Stimulated activated CD4-positive, alpha-beta T cell treated with anti-CD3 and anti-CD28 coated beads, Interleukin-1b, Interleukin-23, amount 100 ng/mL, for 4 hours (primary cell): ENCODE measurements at regions not wholly inside any gene's neighbourhood (a gene's known extent, or its start where the extent isn't known, plus 50 kb on each side); places are given as distances from the start of the nearest gene placed in this dataset.

Experiments
- DNase-seq, 2 donors: peaks; one replicate each; pipeline ENCODE4 v3.0.0-alpha.2; 2020; ENCODE audit warnings: low read depth in 2 of 2

- DNase-seq, result no peak
These were observed 299.7 kb upstream of the RGS6 start for GRCh38 chr14:71632440-71632946.

- DNase-seq, result no peak
These were observed 296.2 kb upstream of the RGS6 start for GRCh38 chr14:71636076-71636475.

GRCh38 chr14:71636820-71637471, 295.3 kb upstream of the RGS6 start:
- DNase-seq, result no peak

DNA sequence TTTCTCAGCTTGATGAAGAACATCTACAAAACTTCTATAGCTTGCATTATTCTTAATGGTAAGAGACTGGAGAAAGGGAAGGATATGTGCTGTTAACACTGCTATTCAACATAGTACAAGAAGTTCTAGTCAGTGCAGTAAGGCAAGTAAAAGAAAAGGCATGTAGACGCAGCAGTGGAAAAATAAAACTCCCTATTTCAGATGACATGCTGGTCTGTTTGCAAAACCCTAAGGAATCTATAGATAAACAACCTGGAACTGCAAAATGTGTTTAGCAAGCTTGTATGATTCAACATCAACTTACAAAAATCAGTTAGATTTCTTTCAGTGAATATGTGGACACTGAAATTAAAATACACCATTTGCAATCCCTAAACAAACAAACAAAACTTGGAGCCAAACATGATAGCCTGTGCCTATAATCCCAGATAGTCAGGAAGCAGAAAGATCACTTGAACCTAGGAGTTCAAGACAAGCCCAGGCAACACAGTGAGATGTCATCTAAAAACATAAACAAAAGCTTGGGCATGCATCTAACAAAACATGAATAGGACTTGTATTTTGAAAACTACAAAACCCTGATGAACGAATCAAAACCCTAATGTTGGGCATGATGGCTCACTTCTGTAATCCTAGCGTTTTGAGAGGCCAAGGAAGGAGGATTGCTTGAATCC, 293.6 kb upstream of the RGS6 start:
- no peak for DNase-seq

- no peak for DNase-seq
These were observed 289.5 kb upstream of the RGS6 start for GRCh38 chr14:71642715-71643114.

GRCh38 chr14:71645656-71646055, 286.6 kb upstream of the RGS6 start:
- no peak for DNase-seq

- DNase-seq, result no peak
These were observed 285.7 kb upstream of the RGS6 start for GRCh38 chr14:71646518-71646917.

- no peak for DNase-seq
These were observed 285.0 kb upstream of the RGS6 start for GRCh38 chr14:71647086-71647784.

DNA sequence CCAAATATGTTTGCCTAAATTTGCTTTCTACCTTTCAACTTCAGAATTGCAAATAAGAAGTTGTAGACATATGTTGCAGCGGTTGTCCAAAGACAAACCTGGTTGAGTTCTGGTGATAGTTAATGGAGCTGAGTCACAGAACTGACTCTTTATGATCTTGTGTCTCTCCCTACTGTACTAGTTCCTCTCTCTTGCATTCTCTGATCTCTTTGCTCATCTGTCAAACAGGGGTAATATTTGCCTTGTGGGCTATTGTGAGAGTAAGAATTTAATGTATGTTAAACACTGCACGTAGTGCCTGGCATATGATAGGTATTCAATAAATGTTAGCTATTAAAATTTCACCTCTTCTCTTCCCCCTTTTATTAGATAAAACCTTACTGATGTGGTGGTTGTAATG, 283.5 kb upstream of the RGS6 start:
- DNase-seq, result no peak

DNA sequence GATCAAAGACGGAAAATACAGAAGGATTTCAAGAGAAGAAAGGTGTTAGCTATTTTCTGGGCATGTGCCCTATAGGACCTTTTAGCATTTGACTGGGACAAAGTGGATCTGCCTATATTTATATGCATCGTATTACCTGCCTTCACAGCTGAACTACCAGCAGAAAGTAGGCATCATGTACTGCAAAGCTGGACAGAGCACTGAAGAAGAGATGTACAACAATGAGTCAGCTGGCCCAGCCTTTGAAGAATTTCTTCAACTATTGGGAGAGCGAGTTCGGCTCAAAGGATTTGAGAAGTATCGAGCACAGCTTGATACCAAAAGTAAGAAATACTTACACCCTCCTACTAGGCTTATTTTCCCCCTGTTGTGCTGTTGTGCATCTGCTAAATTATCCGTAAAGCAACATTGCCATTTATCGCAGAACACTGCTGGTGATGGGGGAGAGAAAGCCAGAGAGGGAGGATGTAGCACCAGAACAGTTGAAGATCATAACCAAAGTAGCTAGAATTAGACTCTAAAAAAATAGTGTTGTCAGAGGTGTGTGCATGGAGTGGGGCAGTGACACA, 282.0 kb upstream of the RGS6 start:
- no peak for DNase-seq

- no peak for DNase-seq
These were observed 281.0 kb upstream of the RGS6 start for GRCh38 chr14:71651228-71651627.

GRCh38 chr14:71652368-71652767, 279.9 kb upstream of the RGS6 start:
- DNase-seq, result no peak

DNA sequence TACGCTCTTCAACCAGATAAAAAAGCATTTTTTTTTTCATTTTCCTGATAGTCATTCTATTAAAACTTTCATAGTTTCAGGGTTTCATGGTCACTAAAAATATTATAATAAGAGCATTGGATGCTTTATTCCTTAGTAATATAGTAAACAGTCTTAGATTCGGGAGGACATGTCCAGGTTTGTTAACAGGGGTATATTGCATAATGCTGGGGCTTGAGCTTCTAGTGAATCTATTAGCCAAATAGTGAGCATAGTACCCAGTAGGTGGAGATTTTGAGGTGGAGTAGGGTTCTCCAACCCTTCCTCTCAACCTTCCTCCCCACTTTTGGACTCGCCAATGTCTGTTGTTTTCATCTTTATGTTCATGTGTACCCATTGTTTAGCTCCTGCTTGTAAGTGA, 277.4 kb upstream of the RGS6 start:
- no peak for DNase-seq

GRCh38 chr14:71658261-71658860, 273.9 kb upstream of the RGS6 start:
- no peak for DNase-seq

DNA sequence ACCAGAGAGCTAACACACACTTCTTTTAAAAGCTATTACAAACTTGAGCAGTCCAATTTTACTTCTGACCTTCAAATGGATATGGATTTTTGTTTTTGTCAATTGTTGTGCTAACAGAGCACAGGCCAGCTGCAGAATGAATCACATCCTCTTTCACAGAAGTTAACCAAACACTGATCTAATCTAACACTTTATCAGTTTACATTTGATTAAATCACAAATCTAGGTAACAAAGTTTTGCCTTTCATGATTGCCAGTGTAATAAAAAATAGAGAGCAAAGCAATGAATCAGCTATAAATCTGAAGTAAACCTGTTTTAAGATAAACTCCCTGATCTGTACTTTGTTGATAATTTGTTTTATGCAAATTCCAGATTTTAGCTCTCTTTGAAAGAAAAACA, 273.1 kb upstream of the RGS6 start:
- no peak for DNase-seq

GRCh38 chr14:71661441-71661840, 270.8 kb upstream of the RGS6 start:
- DNase-seq, result no peak

- DNase-seq, result no peak
These were observed 269.9 kb upstream of the RGS6 start for GRCh38 chr14:71662291-71662790.

DNA sequence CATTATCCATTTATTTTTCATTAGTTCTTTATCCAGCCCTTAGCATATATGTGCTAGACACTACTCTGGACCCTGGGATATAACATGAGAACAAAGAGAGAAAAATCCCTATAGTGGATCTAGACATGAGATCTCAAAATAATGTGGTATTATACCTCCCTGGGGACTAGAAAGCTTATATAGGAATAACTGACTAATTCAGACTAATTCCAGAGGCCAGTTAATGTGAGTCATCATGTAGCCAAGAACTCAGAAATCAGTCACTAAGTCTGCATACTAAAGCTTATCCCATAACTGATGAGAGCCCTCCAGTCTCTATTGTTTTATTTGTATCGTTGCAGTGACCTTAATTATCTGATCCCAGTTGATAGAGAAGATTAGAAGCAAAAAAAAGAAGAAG, 267.1 kb upstream of the RGS6 start:
- DNase-seq, result no peak

- no peak for DNase-seq
These were observed 266.4 kb upstream of the RGS6 start for GRCh38 chr14:71665781-71666180.

- no peak for DNase-seq
These were observed 265.6 kb upstream of the RGS6 start for GRCh38 chr14:71666571-71667145.

DNA sequence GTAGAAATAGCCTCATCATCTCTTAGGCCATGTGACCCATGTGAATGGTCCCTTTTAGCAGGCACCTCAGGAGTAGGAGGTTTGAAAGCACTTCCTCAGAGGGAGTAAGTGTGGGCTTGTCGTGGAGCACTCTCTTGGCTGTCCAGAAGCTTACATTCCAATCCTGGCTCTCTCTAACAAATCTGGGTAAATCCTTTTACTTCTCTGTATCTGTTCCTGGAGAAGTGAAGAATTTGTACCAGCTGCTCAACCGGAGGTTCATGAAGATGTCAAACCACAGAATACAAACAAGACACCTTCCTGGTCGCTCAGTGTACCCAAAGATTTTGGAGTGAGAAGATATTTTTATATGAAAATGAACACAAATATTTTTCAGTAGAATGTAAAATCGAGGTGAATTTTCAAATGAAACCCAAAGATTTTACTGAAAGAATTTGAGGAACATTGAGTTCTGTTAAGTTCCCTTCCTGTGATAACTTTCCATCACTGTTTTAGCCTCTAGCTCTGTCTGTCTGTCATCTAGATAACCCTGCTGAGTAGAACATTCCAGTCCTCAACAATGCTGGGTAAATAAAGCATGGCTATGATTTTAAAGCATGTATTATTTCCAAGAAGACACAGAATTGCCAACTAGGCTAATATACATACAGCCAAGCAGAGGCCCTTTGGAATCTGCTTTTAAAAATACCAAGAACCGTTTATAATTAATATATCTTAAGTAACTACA, 263.9 kb upstream of the RGS6 start:
- no peak for DNase-seq
